ENCODE measurements at regions not wholly inside any gene's neighbourhood (a gene's known extent, or its start where the extent isn't known, plus 50 kb on each side); places are given as distances from the start of the nearest gene placed in this dataset.

- DNase-seq, result no peak
Observed at GRCh38 chr9:80964374-80964773, 725.0 kb downstream of the TLE1 start.

- no peak for DNase-seq
Observed at GRCh38 chr9:80957801-80958200, 731.5 kb downstream of the TLE1 start.

GRCh38 chr9:80954521-80954920 is 734.8 kb downstream of the TLE1 start:
- DNase-seq, result no peak

GRCh38 chr9:80952363-80952922 is 736.9 kb downstream of the TLE1 start:
- DNase-seq, result no peak

GRCh38 chr9:80951675-80952074 is 737.7 kb downstream of the TLE1 start:
- DNase-seq, result no peak

- DNase-seq, result no peak
Observed at GRCh38 chr9:80948876-80949275, 740.5 kb downstream of the TLE1 start.

- no peak for DNase-seq
Observed at GRCh38 chr9:80948066-80948465, 741.3 kb downstream of the TLE1 start.

- DNase-seq, result no peak
Observed at GRCh38 chr9:80946496-80947170, 742.7 kb downstream of the TLE1 start.

GRCh38 chr9:80945436-80945835 is 743.9 kb downstream of the TLE1 start:
- no peak for DNase-seq

- no peak for DNase-seq
Observed at GRCh38 chr9:80937645-80938044, 751.7 kb downstream of the TLE1 start.

GRCh38 chr9:80934095-80934494 is 755.3 kb downstream of the TLE1 start:
- DNase-seq, result no peak

GRCh38 chr9:80932947-80933780 is 756.2 kb downstream of the TLE1 start:
- DNase-seq, result no peak

- DNase-seq, result no peak
Observed at GRCh38 chr9:80932181-80932580, 757.2 kb downstream of the TLE1 start.

- DNase-seq, result no peak
Observed at GRCh38 chr9:80931163-80931562, 758.2 kb downstream of the TLE1 start.

GRCh38 chr9:80928697-80929096 is 760.6 kb downstream of the TLE1 start:
- DNase-seq, result no peak

- DNase-seq, result no peak
Observed at GRCh38 chr9:80926611-80927010, 762.7 kb downstream of the TLE1 start.

- DNase-seq, result no peak
Observed at GRCh38 chr9:80922544-80922943, 766.8 kb downstream of the TLE1 start.

- no peak for DNase-seq
Observed at GRCh38 chr9:80906728-80907127, 782.6 kb downstream of the TLE1 start.

- DNase-seq, result no peak
Observed at GRCh38 chr9:80899208-80899607, 790.1 kb downstream of the TLE1 start.

- DNase-seq, result no peak
Observed at GRCh38 chr9:80893190-80893589, 796.2 kb downstream of the TLE1 start.

GRCh38 chr9:80892703-80893102 is 796.6 kb downstream of the TLE1 start:
- no peak for DNase-seq

GRCh38 chr9:80890124-80890523 is 799.2 kb downstream of the TLE1 start:
- no peak for DNase-seq

- no peak for DNase-seq
Observed at GRCh38 chr9:80885894-80886293, 803.5 kb downstream of the TLE1 start.

Measured in activated T-cell treated with anti-CD3 and anti-CD28 coated beads, Interleukin-2, amount 50 U/mL, for 1 hour (primary cell).